GM12875 (cell line): ENCODE measurements at regions not wholly inside any gene's neighbourhood (a gene's known extent, or its start where the extent isn't known, plus 50 kb on each side); places are given as distances from the start of the nearest gene placed in this dataset.

Source experiments
- H3K4me3 ChIP-seq: one replicate; pipeline ENCODE4 v1.5.1; 2011; ENCODE audit warnings: low read depth, low read length, control low read depth
- CTCF ChIP-seq: IDR thresholded peaks from 2 replicates; pipeline ENCODE4 v1.5.1; 2011; ENCODE audit warnings: low read depth, mild to moderate bottlenecking, control low read depth, inconsistent platforms, low read length, moderate library complexity, borderline replicate concordance; ENCODE audit not compliant: insufficient read depth

- TF ChIP-seq CTCF = no peak
- H3K4me3 ChIP-seq = no peak overlapping the region
Measured at GRCh38 chr18:47519706-47520105, 268.2 kb upstream of the SKOR2 start.

- no peak overlapping the region for H3K4me3 ChIP-seq
- TF ChIP-seq CTCF = no peak
Measured at GRCh38 chr18:47519277-47519676, 267.8 kb upstream of the SKOR2 start.

- no peak overlapping the region for H3K4me3 ChIP-seq
- no peak for TF ChIP-seq CTCF
Measured at GRCh38 chr18:47513614-47514013, 262.2 kb upstream of the SKOR2 start.

- no peak overlapping the region for H3K4me3 ChIP-seq
Measured at GRCh38 chr18:47512726-47513435, 261.4 kb upstream of the SKOR2 start.

GRCh38 chr18:47512056-47512455 is 260.6 kb upstream of the SKOR2 start:
- TF ChIP-seq CTCF = no peak
- H3K4me3 ChIP-seq = no peak overlapping the region

More at GRCh38 chr18:47512726-47513435, 261.4 kb upstream of the SKOR2 start:
- no peak for TF ChIP-seq CTCF

- no peak for TF ChIP-seq CTCF
- no peak overlapping the region for H3K4me3 ChIP-seq
Measured at GRCh38 chr18:47510831-47511230, 259.4 kb upstream of the SKOR2 start.

GRCh38 chr18:47507651-47508050 is 256.2 kb upstream of the SKOR2 start:
- H3K4me3 ChIP-seq = no peak overlapping the region
- TF ChIP-seq CTCF = no peak
